Mesenchymal stem cell (in vitro differentiated cells and primary cell): ENCODE measurements at regions not wholly inside any gene's neighbourhood (a gene's known extent, or its start where the extent isn't known, plus 50 kb on each side); places are given as distances from the start of the nearest gene placed in this dataset.
A peak's percentile ranks its signal among the peaks of the same experiment; 100 is the strongest.

Source experiments
- DNase-seq: peaks from one replicate; pipeline ENCODE4 v3.0.0-alpha.2; 2013
- H2AFZ ChIP-seq: one replicate; pipeline ENCODE4 v1.6.1; 2013; ENCODE audit warnings: low read depth, mild to moderate bottlenecking, control low read depth, inconsistent platforms, low read length, moderate library complexity
- H2AK5ac ChIP-seq: 2 replicates; pipeline ENCODE4 v1.6.1; 2013; ENCODE audit warnings: low read length, moderate library complexity, mild to moderate bottlenecking, inconsistent platforms; ENCODE audit not compliant: severe bottlenecking
- H2BK120ac ChIP-seq: one replicate; pipeline ENCODE4 v1.6.1; 2013; ENCODE audit warnings: low read depth, mild to moderate bottlenecking, inconsistent platforms, low read length, moderate library complexity
- H2BK12ac ChIP-seq, 2 experiments: one replicate each; pipeline ENCODE4 v1.6.1; 2013; ENCODE audit warnings: inconsistent platforms in 2 of 2, low read length in 2 of 2, mild to moderate bottlenecking in 2 of 2, moderate library complexity in 2 of 2, control low read depth in 1 of 2
- H2BK15ac ChIP-seq: one replicate; pipeline ENCODE4 v1.6.1; 2013; ENCODE audit warnings: mild to moderate bottlenecking, low read depth, inconsistent platforms; ENCODE audit not compliant: poor library complexity, severe bottlenecking
- H2BK5ac ChIP-seq: 2 replicates; pipeline ENCODE4 v1.6.1; 2013; ENCODE audit warnings: low read depth, mild to moderate bottlenecking, low read length, control low read depth, inconsistent platforms; ENCODE audit not compliant: poor library complexity, severe bottlenecking
- H3K14ac ChIP-seq, 2 experiments: one replicate each; pipeline ENCODE4 v1.6.1; 2013; ENCODE audit warnings: inconsistent platforms in 2 of 2, low read length in 2 of 2, control low read depth in 1 of 2, mild to moderate bottlenecking in 1 of 2, moderate library complexity in 1 of 2
- H3K18ac ChIP-seq, 2 experiments: one replicate each; pipeline ENCODE4 v1.6.1; 2013; ENCODE audit warnings: inconsistent platforms in 2 of 2, low read length in 2 of 2, control low read depth in 1 of 2, low read depth in 1 of 2, mild to moderate bottlenecking in 1 of 2
- H3K23ac ChIP-seq, 2 experiments: one replicate each; pipeline ENCODE4 v1.6.1; 2013; ENCODE audit warnings: inconsistent platforms in 2 of 2, low read length in 2 of 2, mild to moderate bottlenecking in 2 of 2, moderate library complexity in 2 of 2, control low read depth in 1 of 2
- H3K27ac ChIP-seq: 2 replicates; pipeline ENCODE4 v1.5.1; 2013; ENCODE audit warnings: mild to moderate bottlenecking, moderate library complexity, low read length, control low read depth, inconsistent platforms; ENCODE audit not compliant: poor library complexity, severe bottlenecking
- H3K27me3 ChIP-seq, 2 experiments: 2 replicates each; pipeline versions ENCODE4 v1.6.1 to v1.7.0; 2013; ENCODE audit warnings: low read length in 2 of 2, mild to moderate bottlenecking in 2 of 2, moderate library complexity in 2 of 2, control low read depth in 1 of 2, inconsistent platforms in 1 of 2; ENCODE audit not compliant: control insufficient read depth in 1 of 2, insufficient read depth in 1 of 2
- H3K36me3 ChIP-seq, 2 experiments: 2 replicates each; pipeline versions ENCODE4 v1.6.1 to v1.7.0; 2013; ENCODE audit warnings: low read length in 2 of 2, control low read depth in 1 of 2, inconsistent platforms in 1 of 2, low read depth in 1 of 2, mild to moderate bottlenecking in 1 of 2; ENCODE audit not compliant: insufficient read depth in 2 of 2, control insufficient read depth in 1 of 2
- H3K4ac ChIP-seq, 2 experiments: one replicate each; pipeline ENCODE4 v1.6.1; 2013; ENCODE audit warnings: inconsistent platforms in 2 of 2, low read length in 2 of 2, mild to moderate bottlenecking in 2 of 2, moderate library complexity in 2 of 2, control low read depth in 1 of 2, low read depth in 1 of 2
- H3K4me1 ChIP-seq: 2 replicates; pipeline ENCODE4 v1.6.1; 2013; ENCODE audit warnings: low read depth, low read length, control low read depth; ENCODE audit not compliant: control insufficient read depth, insufficient read depth
- H3K4me2 ChIP-seq: 2 replicates; pipeline ENCODE4 v1.6.1; 2013; ENCODE audit warnings: low read length, mild to moderate bottlenecking, inconsistent platforms; ENCODE audit not compliant: poor library complexity, severe bottlenecking
- H3K4me3 ChIP-seq, 2 experiments: 2 replicates each; pipeline versions ENCODE4 v1.5.1 to v1.7.0; 2013; ENCODE audit warnings: low read length in 2 of 2, mild to moderate bottlenecking in 2 of 2, control low read depth in 1 of 2, low read depth in 1 of 2; ENCODE audit not compliant: insufficient read depth in 1 of 2
- H3K79me1 ChIP-seq: replicated peaks from 2 replicates; pipeline ENCODE4 v1.6.1; 2013; ENCODE audit warnings: mild to moderate bottlenecking, control low read depth, low read length, inconsistent platforms; ENCODE audit not compliant: poor library complexity, severe bottlenecking
- H3K9ac ChIP-seq: 2 replicates; pipeline ENCODE4 v1.7.0; 2013; ENCODE audit warnings: mild to moderate bottlenecking, low read length, moderate library complexity
- H3K9me3 ChIP-seq: 2 replicates; pipeline ENCODE4 v1.7.0; 2013; ENCODE audit warnings: mild to moderate bottlenecking, low read length; ENCODE audit not compliant: control insufficient read depth
- H4K8ac ChIP-seq: one replicate; pipeline ENCODE4 v1.6.1; 2013; ENCODE audit warnings: inconsistent platforms, mild to moderate bottlenecking, low read length, moderate library complexity
- H4K91ac ChIP-seq: one replicate; pipeline ENCODE4 v1.6.1; 2013; ENCODE audit warnings: mild to moderate bottlenecking, low read length, inconsistent platforms
- WGBS: methylation state at CpG from one replicate; pipeline ENCODE4 v1.1.7; 2013; ENCODE audit warnings: mixed read lengths; 5-methylcytosine and 5-hydroxymethylcytosine counted together

- no peak overlapping the region for H3K4me2 ChIP-seq
- no peak overlapping the region for H3K9ac ChIP-seq
- no peak overlapping the region for H3K18ac ChIP-seq
- WGBS, result 95% methylated on average over 5 of the region's 7 CpGs
- H4K8ac ChIP-seq, result no peak overlapping the region
- no peak overlapping the region for H2BK15ac ChIP-seq
- peaks cover 9% of the 10 kb centered on the region for H3K4me1 ChIP-seq
- no peak overlapping the region for H3K4ac ChIP-seq
- no peak overlapping the region for H3K14ac ChIP-seq
- no peak overlapping the region for H3K27ac ChIP-seq
- no peak overlapping the region for H2BK5ac ChIP-seq
- H3K27me3 ChIP-seq, result no peaks in the 10 kb centered on the region
- H3K9me3 ChIP-seq, result no peaks in the 10 kb centered on the region
- H3K23ac ChIP-seq, result no peak overlapping the region
- no peak overlapping the region for H4K91ac ChIP-seq
- peaks cover 5% of the 10 kb centered on the region for H3K79me1 ChIP-seq
- H3K36me3 ChIP-seq, result peaks cover 0 to 10% of the 10 kb centered on the region in 2 experiments
- no peak overlapping the region for H3K4me3 ChIP-seq
- no peak overlapping the region for H2AFZ ChIP-seq
- DNase-seq, result no peak
- H2BK120ac ChIP-seq, result no peak overlapping the region
- no peak overlapping the region for H2BK12ac ChIP-seq
- no peak overlapping the region for H2AK5ac ChIP-seq
Observed at GRCh38 chr1:39094685-39095084, 68.5 kb downstream of the NDUFS5 start.

- Histone ChIP-seq H2AFZ (no peak overlapping the region), H2BK12ac (no peak overlapping the region), H3K27me3 (no peaks in the 10 kb centered on the region), H2BK15ac (no peak overlapping the region), H3K9ac (peak overlapping the region; percentile 79), H3K9me3 (no peaks in the 10 kb centered on the region), H3K79me1 (peaks cover 5% of the 10 kb centered on the region), H3K18ac (no peak overlapping the region), H2BK5ac (no peak overlapping the region), H3K36me3 (peaks cover 0 to 7% of the 10 kb centered on the region in 2 experiments), H4K91ac (no peak overlapping the region), H3K27ac (no peak overlapping the region), H3K4me1 (peaks cover 11% of the 10 kb centered on the region), H3K14ac (no peak overlapping the region), H3K4me3 (no peak overlapping the region), H2BK120ac (no peak overlapping the region), H3K4me2 (no peak overlapping the region), H3K4ac (no peak overlapping the region), H2AK5ac (no peak overlapping the region), H3K23ac (no peak overlapping the region), H4K8ac (no peak overlapping the region)
- DNase-seq, result peak; percentile 93
- 17% methylated on average over 6 of the region's 6 CpGs for WGBS
Observed at GRCh38 chr1:39098546-39099250, 72.5 kb downstream of the NDUFS5 start.

- peak; percentile 92 for DNase-seq
- H3K79me1 ChIP-seq, result peaks cover 4% of the 10 kb centered on the region
- peak overlapping the region; percentile 49 to 97 for H2BK12ac ChIP-seq
- peak overlapping the region; percentile 91 to 95 for H3K18ac ChIP-seq
- peak overlapping the region; percentile 9 for H3K4me2 ChIP-seq
- peaks cover 14% of the 10 kb centered on the region for H3K4me1 ChIP-seq
- peak overlapping the region; percentile 70 for H3K9ac ChIP-seq
- H4K8ac ChIP-seq, result peak overlapping the region; percentile 46
- H2BK15ac ChIP-seq, result no peak overlapping the region
- H3K27me3 ChIP-seq, result no peaks in the 10 kb centered on the region
- H3K9me3 ChIP-seq, result no peaks in the 10 kb centered on the region
- H2AFZ ChIP-seq, result no peak overlapping the region
- peak overlapping the region in 1 of 2 experiments; percentile 12 for H3K14ac ChIP-seq
- H3K27ac ChIP-seq, result peak overlapping the region; percentile 84
- peak overlapping the region in 1 of 2 experiments; percentile 96 for H3K4ac ChIP-seq
- H2BK120ac ChIP-seq, result peak overlapping the region; percentile 86
- H3K23ac ChIP-seq, result no peak overlapping the region
- no peak overlapping the region for H3K4me3 ChIP-seq
- 12% methylated on average over 11 of the region's 11 CpGs for WGBS
- peak overlapping the region; percentile 97 for H2AK5ac ChIP-seq
- no peak overlapping the region for H4K91ac ChIP-seq
- H3K36me3 ChIP-seq, result no peaks in the 10 kb centered on the region
- peak overlapping the region; percentile 84 for H2BK5ac ChIP-seq
Observed at GRCh38 chr1:39102537-39103327, 76.6 kb downstream of the NDUFS5 start.
